GM20000 (cell line): ENCODE measurements at regions not wholly inside any gene's neighbourhood (a gene's known extent, or its start where the extent isn't known, plus 50 kb on each side); places are given as distances from the start of the nearest gene placed in this dataset.

ENCODE experiments used
- DNase-seq: peaks from one replicate; pipeline ENCODE4 v3.0.0; 2012; ENCODE audit warnings: low spot score
- CTCF ChIP-seq: IDR thresholded peaks from 2 replicates; pipeline ENCODE4 v1.5.1; 2012; ENCODE audit warnings: mild to moderate bottlenecking, control low read depth; ENCODE audit errors: extremely low read depth, missing control alignments

DNA sequence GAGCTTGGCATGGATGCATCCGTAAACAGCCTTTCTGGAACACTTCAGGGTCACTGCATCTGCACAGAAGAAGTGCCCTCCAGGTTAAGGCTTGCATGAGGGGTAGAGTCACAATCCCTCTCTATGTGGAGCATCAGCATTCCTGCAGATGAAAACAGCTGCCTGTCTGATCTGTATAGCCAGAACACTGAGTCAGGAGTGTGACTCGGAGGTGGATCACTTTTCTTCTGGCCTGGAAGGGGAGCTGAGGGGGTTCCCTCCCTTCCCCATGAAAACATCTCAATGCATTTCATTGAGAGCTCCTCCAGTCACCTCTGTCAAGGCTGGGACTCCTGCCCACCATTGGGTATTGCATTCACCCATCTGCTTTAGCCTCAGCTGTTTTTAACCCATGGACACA, 72.5 kb upstream of the SERPINE2 start:
- no peak for TF ChIP-seq CTCF
- no peak for DNase-seq

DNA sequence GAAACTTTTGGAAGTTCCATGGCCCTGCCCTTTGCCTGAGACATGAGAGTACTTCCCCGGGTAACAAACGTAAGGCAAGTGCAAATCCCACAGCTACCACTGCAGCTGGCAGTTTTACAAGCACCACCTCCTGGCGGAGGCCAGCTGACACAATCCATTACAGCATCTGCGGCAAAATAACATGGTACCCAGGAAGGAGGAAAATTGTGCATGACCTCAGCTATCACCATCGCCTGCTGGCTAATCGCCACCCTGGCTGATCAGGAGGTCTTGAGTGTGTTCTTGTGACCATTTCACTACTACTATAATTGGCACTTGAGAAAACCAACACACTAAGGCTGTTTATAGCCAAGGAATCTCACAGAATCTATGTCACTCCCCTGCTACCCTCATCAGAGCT, 71.7 kb upstream of the SERPINE2 start:
- DNase-seq: no peak
- no peak for TF ChIP-seq CTCF

DNA sequence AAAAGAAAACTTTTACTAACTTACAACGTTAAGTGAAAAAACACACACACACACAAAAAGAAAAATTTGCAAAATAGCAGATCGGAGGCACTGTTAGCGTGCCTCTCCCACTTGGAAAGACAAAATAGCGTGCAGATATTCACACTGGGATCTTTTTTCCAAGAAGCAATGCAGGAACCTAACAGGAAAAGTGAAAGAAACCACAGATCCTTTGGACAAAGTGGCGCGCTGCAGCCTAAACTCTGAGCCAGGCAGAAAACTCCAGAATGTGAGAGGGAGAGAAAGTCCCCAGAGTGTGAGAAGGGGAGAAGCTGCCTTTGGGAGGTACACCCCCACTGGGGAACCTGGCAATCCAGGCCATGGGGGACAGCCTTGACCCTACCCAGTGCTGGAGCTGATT, 70.7 kb upstream of the SERPINE2 start:
- TF ChIP-seq CTCF: no peak
- DNase-seq: no peak

DNA sequence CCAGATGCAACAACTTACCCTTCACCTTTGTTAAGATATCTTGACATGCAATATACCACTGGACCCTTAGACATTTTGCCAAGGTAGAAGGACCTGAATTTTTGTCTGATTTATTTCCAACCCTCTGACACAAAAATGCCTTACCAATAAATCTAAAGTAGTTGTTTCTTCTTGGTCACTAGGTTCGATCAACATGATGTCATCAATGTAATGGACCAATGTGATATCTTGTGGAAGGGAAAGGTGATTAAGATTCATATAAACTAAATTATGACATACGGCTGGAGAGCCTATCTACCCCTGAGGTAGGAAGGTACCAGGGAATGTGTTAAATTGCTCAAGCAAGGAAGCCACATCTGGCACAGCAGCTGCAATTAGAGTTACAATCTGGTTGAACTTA, 67.7 kb upstream of the SERPINE2 start:
- no peak for DNase-seq

DNA sequence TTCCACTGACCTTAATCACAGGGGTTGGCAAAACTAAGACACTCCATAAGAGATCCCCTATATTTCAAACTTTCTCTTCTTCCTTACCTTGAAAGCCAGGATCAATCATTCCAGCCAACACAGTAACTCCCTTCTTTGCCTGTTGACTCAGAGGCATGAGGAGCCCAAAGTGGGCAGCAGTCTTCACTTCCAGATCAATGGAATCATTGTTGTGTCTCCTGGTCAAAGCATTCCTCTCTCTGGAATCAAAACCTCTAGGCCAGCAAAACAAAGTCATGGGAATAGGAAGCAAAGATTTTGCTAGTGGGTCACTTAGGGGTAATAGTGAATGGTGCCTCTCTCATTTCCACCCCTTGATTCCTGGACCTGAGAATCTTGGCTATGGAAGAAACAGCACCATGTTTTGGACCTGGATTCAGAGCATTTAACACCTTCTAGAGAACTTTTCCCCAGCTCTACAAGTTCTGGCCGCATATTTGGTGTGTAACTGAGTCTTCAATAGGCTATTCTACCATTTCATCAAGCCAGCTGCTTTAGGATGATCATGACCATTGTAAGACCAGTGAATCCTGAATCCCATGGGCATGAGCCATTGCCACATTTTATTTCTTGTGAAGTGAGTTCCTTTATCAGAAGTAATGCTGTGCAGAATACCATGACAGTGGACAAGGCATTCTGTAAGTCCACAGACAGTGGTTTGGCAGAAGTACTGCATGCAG, 65.7 kb upstream of the SERPINE2 start:
- no peak for DNase-seq
- TF ChIP-seq CTCF: no peak

More for the DNA sequence above, 67.7 kb upstream of the SERPINE2 start:
- no peak for TF ChIP-seq CTCF

- no peak for DNase-seq
- TF ChIP-seq CTCF: no peak
These were observed 64.6 kb upstream of the SERPINE2 start for GRCh38 chr2:224103651-224104050.

DNA sequence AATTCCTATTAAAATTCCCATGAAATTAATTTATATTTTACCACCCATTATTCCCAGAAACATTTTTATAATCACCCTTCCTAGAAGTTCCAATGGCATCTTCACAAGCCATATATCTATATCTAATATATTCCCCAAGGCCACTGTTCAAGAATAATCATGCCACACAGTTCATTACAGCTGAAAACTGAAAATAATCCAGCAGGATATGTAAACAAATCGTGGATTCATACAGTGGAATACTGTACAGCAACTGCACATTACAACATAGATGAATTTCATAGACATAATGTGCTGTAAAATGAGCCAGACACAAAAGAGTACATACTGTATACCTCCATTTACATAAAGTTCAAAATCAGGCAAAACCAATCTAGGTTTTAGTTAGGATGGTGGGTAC, 63.9 kb upstream of the SERPINE2 start:
- no peak for DNase-seq
- TF ChIP-seq CTCF: no peak
